ENCODE measurements at regions not wholly inside any gene's neighbourhood (a gene's known extent, or its start where the extent isn't known, plus 50 kb on each side); places are given as distances from the start of the nearest gene placed in this dataset.

DNA sequence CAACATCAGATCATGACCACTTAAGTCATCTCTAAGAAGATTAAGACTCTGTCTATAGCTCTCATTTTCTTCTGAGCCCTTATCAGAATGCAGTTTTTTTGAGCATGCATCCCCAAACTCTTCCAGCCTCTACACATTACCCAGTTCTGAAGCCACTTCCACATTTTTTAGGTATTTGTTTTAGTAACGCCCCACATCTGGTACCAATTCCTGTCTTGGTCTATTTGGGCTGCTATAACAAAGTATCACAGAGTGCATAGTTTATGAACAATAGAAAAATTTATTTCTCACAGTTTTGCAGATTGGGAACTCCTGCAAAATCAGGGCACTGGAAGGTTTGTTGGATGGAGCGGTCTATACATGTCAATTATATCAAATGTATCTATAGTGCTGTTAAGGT lies 107.7 kb upstream of the KCND2 start:
- Histone ChIP-seq H3K36me3 (no peaks in the 10 kb centered on the region), H3K4me1 (no peaks in the 10 kb centered on the region), H3K4me3 (no peak overlapping the region), H3K27ac (no peak overlapping the region), H3K27me3 (no peaks in the 10 kb centered on the region), H3K9me3 (no peaks in the 10 kb centered on the region)
- TF ChIP-seq CTCF (IDR thresholded peaks at IDR 0.05), result no peak
- no peak for DNase-seq
- no peak for ATAC-seq
- intact Hi-C loops (cut with DNase I), result no loop called here

DNA sequence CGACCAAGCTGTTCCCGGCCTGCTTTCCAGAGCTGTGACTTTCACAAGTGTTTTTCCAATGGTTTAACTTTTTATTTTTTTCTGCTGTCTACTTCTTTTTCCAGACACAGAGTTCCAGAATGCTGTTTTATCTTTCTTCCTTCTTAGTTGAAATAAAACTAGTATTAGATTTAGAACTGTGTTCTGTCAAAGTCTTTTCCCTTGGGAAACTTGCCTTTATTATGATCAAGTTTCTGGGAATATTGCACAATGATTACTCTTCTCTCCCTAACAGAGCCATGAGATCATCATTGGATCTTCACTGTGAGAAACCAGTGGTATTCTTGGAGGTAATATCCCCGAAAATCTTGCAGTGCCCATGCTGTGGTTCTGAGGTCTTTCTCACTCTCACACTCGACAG lies 104.9 kb upstream of the KCND2 start:
- Histone ChIP-seq H3K9me3 (no peaks in the 10 kb centered on the region), H3K4me3 (no peak overlapping the region), H3K36me3 (no peaks in the 10 kb centered on the region), H3K27me3 (no peaks in the 10 kb centered on the region), H3K27ac (no peak overlapping the region), H3K4me1 (no peaks in the 10 kb centered on the region)
- TF ChIP-seq CTCF (IDR thresholded peaks at IDR 0.05), result no peak
- intact Hi-C loops (cut with DNase I), result no loop called here
- no peak for ATAC-seq
- no peak for DNase-seq

DNA sequence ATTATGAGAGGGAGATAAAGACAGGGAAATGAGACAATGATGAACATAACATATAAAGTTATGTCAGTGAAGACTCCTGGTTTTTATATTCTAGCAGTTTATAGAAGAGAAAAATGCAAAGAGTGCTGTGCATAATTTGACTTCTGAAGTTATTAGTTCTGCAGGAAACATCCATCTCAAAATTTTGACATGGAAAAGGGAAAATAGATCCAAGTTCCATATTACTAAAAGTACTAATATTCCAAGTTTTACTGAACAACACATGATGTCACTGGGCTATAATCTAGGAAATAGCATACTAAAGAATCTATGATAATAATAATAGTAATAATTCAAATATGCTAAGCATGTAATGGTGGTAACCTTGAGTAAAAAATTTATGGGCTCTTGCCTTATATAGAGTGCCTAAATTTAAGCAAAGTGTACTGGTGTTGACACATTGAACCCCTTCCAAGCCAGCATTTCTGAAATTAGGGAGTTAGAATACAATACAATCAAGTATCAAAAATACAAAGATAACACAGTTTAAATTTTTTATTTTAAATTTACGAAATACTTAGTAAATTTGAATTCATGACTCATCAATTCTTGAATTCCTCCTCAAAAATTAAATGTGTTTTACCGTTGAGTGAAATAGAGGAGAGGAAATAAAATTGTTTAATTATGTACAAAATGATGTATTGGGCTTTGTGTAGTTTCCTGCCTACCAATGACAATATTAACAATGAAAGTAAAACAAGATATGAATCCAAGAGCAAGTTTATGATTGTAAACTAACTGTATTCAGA lies 102.8 kb upstream of the KCND2 start:
- Histone ChIP-seq H3K9me3 (no peaks in the 10 kb centered on the region), H3K4me3 (no peak overlapping the region), H3K27me3 (no peaks in the 10 kb centered on the region), H3K4me1 (no peaks in the 10 kb centered on the region), H3K36me3 (no peaks in the 10 kb centered on the region), H3K27ac (no peak overlapping the region)
- intact Hi-C loops (cut with DNase I), result no loop called here
- no peak for TF ChIP-seq CTCF (IDR thresholded peaks at IDR 0.05)
- DNase-seq (no peak), ATAC-seq (no peak)

DNA sequence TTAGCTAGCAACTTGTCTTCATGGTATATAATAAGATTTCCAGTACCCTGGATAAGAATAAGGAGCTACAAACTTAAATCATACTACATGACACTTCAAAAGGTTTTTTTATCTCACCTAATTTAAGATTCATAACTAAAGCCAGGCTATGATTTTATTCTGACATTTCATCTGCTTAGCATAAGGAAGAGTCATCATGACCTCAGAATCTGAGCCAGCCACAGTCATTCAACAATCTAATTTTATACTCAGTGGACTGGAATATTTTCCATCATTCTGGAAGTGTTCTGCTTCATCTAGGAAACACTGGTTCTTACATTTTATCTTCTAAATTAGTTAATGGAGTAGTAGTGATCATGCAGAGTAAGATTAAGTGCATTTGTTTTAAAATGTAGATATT lies 102.1 kb upstream of the KCND2 start:
- H3K4me3 ChIP-seq, result no peak overlapping the region
- ATAC-seq (no peak), DNase-seq (no peak)
- H3K9me3 ChIP-seq, result no peaks in the 10 kb centered on the region
- H3K27me3 ChIP-seq, result no peaks in the 10 kb centered on the region
- TF ChIP-seq CTCF (IDR thresholded peaks at IDR 0.05), result no peak
- intact Hi-C loops (cut with DNase I), result no loop called here
- H3K27ac ChIP-seq, result no peak overlapping the region
- H3K4me1 ChIP-seq, result no peaks in the 10 kb centered on the region
- no peaks in the 10 kb centered on the region for H3K36me3 ChIP-seq

DNA sequence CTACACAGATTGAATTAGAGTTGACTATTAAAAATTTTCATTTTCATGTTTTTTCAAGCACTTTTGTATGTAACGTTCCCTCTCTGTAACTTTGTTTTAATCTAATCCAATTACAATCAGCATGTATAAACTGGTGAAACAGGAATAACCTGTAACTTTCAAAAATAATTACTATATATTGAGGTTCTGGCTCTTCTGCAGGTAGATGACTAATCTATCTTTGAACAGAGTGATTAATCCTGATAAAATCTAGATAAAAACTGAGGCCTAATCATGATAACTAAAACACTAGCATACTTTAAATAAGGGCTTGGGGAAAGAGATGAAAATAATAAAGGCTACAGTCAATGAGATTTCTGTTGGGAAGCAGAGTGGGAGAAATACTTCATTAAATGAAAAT lies 101.6 kb upstream of the KCND2 start:
- no peak overlapping the region for H3K27ac ChIP-seq
- no peaks in the 10 kb centered on the region for H3K9me3 ChIP-seq
- H3K4me3 ChIP-seq, result no peak overlapping the region
- intact Hi-C loops (cut with DNase I), result no loop called here
- no peak for ATAC-seq
- TF ChIP-seq CTCF (IDR thresholded peaks at IDR 0.05), result no peak
- no peak for DNase-seq
- H3K36me3 ChIP-seq, result no peaks in the 10 kb centered on the region
- no peaks in the 10 kb centered on the region for H3K4me1 ChIP-seq
- no peaks in the 10 kb centered on the region for H3K27me3 ChIP-seq
